ENCODE measurements at regions not wholly inside any gene's neighbourhood (a gene's known extent, or its start where the extent isn't known, plus 50 kb on each side); places are given as distances from the start of the nearest gene placed in this dataset.

DNA sequence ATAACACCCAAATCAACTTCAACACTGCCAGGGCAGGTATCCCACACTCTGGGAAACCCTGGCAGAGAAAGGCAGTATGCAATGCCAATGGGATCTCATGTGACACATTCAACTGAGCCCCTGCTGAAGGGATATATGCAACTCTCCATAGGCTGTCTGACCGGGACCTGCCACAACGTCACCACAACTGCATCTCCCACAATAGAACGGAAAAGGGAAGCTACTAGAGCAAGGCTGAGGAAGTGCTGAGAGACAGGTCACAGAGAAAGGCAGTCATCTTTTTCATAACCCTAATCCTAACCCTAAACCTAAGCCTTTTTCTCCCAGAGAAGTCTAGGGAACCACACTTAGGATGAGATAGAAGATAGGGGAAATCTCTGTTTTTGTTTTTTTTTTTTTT, 345.9 kb upstream of the CD180 start:
- Histone ChIP-seq H3K27ac (no peak overlapping the region), H3K4me3 (no peak overlapping the region), H3K4me1 (replicated peaks) (no peaks in the 10 kb centered on the region), H3K36me3 (no peaks in the 10 kb centered on the region), H3K27me3 (replicated peaks) (no peaks in the 10 kb centered on the region), H3K9me3 (replicated peaks) (no peaks in the 10 kb centered on the region)
- no peak for DNase-seq (ENCODE audit: low read depth in 1 of 2, low spot score in 2 of 2)

DNA sequence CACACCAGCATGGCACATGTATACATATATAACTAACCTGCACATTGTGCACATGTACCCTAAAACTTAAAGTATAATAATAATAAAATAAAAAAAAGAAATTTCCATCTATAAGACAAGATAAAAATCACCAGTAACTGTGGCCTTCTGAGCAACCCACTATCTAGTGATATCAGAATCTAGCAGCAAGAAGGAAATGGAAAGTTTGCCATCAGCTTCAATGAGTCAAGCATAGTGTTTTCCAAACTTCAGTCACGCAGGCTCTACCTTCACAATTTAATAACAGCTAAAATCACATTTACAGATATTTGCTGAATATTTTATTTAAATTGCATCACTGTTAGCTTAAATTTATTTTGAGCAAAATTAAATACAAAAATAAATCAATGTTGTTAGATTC, 345.3 kb upstream of the CD180 start:
- Histone ChIP-seq H3K9me3 (replicated peaks) (no peaks in the 10 kb centered on the region), H3K4me1 (replicated peaks) (no peaks in the 10 kb centered on the region), H3K4me3 (no peak overlapping the region), H3K27ac (no peak overlapping the region), H3K27me3 (replicated peaks) (no peaks in the 10 kb centered on the region), H3K36me3 (no peaks in the 10 kb centered on the region)
- no peak for DNase-seq (ENCODE audit: low read depth in 1 of 2, low spot score in 2 of 2)

DNA sequence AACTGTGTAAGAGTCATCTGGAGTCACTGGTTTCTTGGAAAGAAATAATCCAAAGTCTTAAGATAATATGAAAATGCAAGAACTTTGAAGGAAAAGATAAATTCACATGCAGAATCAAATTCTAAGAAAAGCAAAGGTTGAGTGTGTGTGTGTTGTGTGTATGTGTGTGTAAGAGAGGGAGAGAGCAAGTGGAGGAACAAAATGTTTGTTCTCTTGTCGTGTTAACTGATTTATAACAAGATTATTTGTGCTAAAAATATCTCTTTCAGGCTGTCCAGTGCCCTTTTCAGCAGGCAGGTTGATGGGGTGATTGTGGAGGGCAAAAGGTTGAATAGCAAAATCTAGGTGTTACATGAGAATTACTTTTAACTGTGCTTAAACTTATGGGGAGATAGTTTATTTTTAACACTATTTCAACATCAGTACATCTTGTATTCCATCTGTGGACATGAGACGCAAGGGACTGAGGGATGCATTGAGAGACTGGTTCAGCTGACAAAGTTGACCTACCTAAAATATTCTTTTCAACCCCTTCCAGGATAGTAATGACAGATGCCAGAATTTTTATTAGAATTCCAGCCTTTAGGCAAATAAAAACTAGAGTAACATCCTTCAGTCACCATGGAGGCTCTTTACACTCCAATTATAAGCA, 342.4 kb upstream of the CD180 start:
- Histone ChIP-seq H3K27me3 (replicated peaks) (no peaks in the 10 kb centered on the region), H3K9me3 (replicated peaks) (no peaks in the 10 kb centered on the region), H3K36me3 (no peaks in the 10 kb centered on the region), H3K4me3 (no peak overlapping the region), H3K27ac (no peak overlapping the region), H3K4me1 (replicated peaks) (no peaks in the 10 kb centered on the region)
- DNase-seq (ENCODE audit: low read depth in 1 of 2, low spot score in 2 of 2): no peak

DNA sequence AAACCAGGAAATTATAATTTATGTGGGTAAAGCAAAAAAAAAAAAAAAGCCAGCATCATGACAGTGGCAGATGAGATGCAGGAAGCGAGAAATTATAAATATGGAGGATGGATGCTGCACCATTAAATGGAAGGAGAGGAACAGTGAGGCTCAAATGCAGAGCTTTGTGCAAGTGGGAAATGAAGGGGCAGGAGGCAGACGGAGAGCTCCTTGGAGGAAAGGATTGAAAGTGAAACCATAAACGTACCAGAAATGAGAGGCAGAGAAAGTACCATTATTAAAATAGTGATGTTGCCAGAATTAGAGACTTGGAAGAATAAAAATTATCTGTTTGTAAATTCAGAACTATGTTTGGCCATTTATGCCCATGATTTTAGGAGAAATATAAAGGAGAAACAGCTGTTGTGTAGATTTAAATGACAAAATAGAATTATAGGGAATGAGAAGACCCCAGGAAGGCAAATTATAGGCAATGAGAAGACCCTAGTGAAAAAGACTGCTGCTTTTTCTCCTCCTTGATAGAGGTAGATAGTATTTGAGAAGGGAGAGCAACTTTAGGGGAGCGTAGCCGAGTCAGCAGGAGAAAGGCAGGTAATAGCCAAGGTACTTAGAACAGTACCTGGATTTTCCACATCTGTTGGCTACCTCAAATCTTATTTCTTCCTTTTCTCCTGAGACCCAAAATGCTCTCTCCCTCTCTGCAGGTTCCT, 341.0 kb upstream of the CD180 start:
- Histone ChIP-seq H3K4me3 (no peak overlapping the region), H3K9me3 (replicated peaks) (no peaks in the 10 kb centered on the region), H3K36me3 (no peaks in the 10 kb centered on the region), H3K27me3 (replicated peaks) (no peaks in the 10 kb centered on the region), H3K27ac (no peak overlapping the region), H3K4me1 (replicated peaks) (no peaks in the 10 kb centered on the region)
- DNase-seq (ENCODE audit: low read depth in 1 of 2, low spot score in 2 of 2): no peak

DNA sequence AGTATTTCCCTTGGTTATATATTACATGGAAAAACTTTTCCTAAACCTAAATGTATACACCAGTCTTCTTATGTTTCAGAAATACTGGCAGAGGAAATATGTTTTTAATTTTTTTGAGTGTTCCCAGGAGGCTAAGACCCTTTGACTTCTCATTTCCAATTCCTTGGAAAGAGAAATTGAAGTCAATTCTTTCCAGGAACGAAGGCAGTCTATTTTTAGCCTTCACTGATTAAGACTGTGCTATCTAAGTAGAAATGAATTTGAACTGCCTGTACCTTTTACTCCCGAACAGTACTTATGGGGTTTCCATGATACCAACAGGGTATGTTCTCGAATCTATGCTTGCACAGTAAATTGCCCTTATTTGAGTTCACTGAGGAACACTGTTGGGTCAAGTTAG, 340.3 kb upstream of the CD180 start:
- H3K4me3 ChIP-seq: no peak overlapping the region
- DNase-seq (ENCODE audit: low read depth in 1 of 2, low spot score in 2 of 2): no peak

DNA sequence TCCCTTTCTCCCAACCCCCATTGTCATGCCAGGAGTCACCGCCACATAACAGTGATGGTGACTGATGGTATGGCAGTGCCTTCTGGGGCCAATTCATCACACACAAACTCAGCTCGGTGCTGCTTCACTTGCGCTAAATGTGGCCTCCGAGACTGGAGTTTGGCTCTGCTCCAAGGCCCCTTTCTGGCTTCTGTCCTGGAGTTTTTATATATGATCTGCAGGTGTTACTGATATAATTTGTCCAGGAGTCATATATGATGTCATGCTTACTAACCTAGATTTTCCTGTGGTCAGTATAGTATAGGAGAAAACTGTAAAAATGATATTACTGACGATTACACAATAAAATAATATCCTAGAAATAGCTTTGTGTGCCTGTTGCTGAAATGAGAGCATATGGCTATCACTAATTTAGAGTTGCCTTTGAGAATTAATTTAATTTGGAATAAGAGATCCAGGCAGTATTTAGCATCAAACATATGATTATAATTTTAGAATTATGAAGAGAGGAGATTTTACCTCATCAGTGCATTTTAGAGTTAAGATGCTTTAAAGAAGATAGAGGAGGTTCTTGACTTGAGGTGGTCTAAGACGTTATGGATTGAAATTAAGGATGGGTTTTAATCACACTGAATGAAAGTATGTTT, 334.1 kb upstream of the CD180 start:
- Histone ChIP-seq H3K4me3 (no peak overlapping the region), H3K36me3 (no peaks in the 10 kb centered on the region), H3K9me3 (replicated peaks) (no peaks in the 10 kb centered on the region), H3K27me3 (replicated peaks) (no peaks in the 10 kb centered on the region), H3K4me1 (replicated peaks) (no peaks in the 10 kb centered on the region), H3K27ac (no peak overlapping the region)
- DNase-seq (ENCODE audit: low read depth in 1 of 2, low spot score in 2 of 2): no peak

More for the DNA sequence above, 340.3 kb upstream of the CD180 start:
- Histone ChIP-seq H3K4me1 (replicated peaks) (no peaks in the 10 kb centered on the region), H3K27ac (no peak overlapping the region), H3K27me3 (replicated peaks) (no peaks in the 10 kb centered on the region), H3K9me3 (replicated peaks) (no peaks in the 10 kb centered on the region), H3K36me3 (no peaks in the 10 kb centered on the region)

DNA sequence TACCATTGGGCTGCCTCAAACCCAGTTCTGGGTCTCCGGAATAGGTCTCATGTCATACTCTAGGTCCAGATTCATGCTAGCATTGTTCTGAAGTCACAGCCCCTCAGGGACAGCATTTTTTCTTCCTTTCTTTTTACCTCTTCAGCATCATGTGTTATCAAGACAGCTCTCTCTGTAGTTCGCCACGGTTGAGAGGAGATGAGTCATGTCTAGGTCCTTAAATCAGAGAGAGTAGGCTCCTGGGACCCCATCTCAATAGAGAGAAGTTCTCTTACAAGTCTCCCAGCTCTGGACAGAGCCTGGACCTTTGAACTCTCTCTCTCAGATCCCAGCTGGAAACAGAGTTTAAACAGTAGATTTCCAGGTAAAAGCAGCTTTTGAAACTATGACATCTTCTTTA, 332.4 kb upstream of the CD180 start:
- no peaks in the 10 kb centered on the region for H3K9me3 ChIP-seq (replicated peaks)
- no peak overlapping the region for H3K4me3 ChIP-seq
- DNase-seq (ENCODE audit: low read depth in 1 of 2, low spot score in 2 of 2): no peak
- H3K36me3 ChIP-seq: no peaks in the 10 kb centered on the region
- H3K27ac ChIP-seq: no peak overlapping the region
- H3K27me3 ChIP-seq (replicated peaks): no peaks in the 10 kb centered on the region
- no peaks in the 10 kb centered on the region for H3K4me1 ChIP-seq (replicated peaks)

DNA sequence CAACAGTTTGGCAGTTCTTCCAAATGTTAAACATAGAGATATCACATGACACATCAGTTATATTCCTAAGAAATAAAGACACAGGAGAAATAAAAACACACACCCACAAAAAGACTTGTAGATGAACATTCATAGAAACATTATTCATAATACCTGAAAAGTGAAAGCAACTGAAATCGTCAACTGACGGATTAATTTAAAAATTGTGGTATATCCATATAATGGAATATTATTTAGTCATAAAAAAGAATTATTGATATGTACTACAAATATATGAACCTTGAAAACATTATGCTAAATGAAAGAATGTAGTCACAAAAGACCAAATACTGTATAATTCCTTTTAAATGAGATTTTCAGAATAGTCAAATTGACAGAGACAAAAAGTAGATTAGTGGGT, 330.2 kb upstream of the CD180 start:
- H3K4me1 ChIP-seq (replicated peaks): no peaks in the 10 kb centered on the region
- DNase-seq (ENCODE audit: low read depth in 1 of 2, low spot score in 2 of 2): no peak
- H3K36me3 ChIP-seq: no peaks in the 10 kb centered on the region
- no peak overlapping the region for H3K4me3 ChIP-seq
- no peaks in the 10 kb centered on the region for H3K9me3 ChIP-seq (replicated peaks)
- no peak overlapping the region for H3K27ac ChIP-seq
- H3K27me3 ChIP-seq (replicated peaks): no peaks in the 10 kb centered on the region

DNA sequence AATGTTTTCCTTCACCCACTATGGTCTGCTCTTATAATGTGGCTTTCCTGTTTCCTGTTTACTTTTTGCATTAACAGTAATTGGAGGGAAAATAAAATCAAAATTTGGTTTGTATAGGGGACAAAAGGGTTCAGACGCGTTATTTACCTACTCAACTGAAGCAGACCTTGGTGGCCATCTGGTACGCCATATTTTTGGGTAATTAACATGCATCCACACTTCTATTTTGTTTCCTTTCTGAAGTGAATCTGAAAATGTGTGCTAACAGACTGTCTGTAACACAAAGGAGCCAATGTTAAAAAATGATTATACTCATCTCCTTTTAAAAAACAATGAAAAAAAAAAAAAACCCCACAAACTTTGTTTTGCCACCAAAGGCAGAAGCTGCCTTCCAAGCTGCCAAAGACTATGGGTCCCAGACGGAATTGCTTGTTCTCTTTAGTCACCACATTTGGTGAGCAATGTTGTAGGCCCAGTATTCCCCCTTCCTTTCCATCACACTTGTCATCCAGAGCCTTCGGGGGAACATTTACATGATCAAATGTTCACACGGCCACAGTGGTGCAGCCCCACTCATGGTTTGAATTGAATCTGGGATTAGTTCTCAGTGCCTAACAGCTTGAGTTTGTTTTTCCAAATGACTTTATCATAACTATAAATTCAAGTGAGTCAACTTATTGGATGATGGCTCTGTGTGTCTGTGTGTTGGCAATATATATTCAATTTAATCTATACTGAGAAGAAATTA, 323.7 kb upstream of the CD180 start:
- DNase-seq (ENCODE audit: low read depth in 1 of 2, low spot score in 2 of 2): no peak
- no peak overlapping the region for H3K27ac ChIP-seq
- H3K4me3 ChIP-seq: no peak overlapping the region
- no peaks in the 10 kb centered on the region for H3K27me3 ChIP-seq (replicated peaks)
- no peaks in the 10 kb centered on the region for H3K4me1 ChIP-seq (replicated peaks)
- H3K36me3 ChIP-seq: no peaks in the 10 kb centered on the region
- peaks cover 3% of the 10 kb centered on the region; the same call in 1 of the 2 replicates for H3K9me3 ChIP-seq (replicated peaks)

DNA sequence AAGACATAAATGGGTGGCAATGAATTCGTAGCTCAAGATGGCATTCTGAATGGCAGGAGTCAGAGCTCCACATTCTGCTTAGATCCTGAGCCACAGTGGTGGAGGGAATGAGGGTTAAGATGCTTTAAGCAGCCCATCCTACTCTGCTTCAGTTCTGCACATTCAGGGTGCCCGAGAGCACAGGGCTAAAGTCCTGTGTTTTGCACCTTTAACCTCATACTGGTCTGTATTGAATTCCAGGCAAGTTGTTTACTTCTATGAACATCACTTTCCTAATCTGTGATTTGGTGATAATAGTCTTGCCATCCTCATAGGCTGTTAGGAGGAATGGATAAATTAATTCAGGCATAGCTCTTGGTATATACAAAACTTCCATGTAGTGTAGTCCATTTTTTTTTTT, 321.6 kb upstream of the CD180 start:
- Histone ChIP-seq H3K36me3 (no peaks in the 10 kb centered on the region), H3K27me3 (replicated peaks) (no peaks in the 10 kb centered on the region), H3K27ac (no peak overlapping the region), H3K4me1 (replicated peaks) (no peaks in the 10 kb centered on the region), H3K4me3 (no peak overlapping the region), H3K9me3 (replicated peaks) (peaks cover 3% of the 10 kb centered on the region; the same call in 1 of the 2 replicates)
- no peak for DNase-seq (ENCODE audit: low read depth in 1 of 2, low spot score in 2 of 2)

DNA sequence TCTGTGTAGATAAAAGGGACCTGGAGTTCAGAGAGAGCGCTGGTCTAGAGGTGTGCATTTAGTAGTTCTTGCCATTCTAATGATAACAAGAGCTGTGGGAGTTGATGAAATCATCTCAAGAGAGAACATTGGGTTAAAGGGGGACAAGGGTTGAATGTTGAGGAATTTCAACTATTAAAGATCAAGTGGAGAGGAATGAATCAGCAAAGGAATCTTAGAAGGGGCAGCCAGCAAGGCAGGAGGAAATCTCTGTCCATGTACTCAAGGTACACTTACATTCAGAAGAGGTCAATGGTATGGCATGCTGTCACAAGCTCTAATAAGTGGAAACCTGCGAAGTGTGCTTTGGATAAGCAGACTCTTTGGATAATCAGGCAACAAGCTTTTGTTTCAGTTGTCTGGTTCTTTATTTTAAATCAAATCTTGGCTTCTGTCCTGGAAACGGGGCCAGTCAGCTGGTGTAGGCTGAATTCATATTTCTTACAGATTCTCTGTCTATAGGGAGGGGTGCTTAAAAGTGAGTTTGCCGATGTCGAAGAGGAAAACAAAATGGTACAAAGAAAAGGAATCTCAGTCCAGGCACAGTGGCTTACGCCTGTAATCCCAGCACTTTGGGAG, 320.5 kb upstream of the CD180 start:
- H3K27ac ChIP-seq: no peak overlapping the region
- no peaks in the 10 kb centered on the region for H3K27me3 ChIP-seq (replicated peaks)
- no peak overlapping the region for H3K4me3 ChIP-seq
- DNase-seq (ENCODE audit: low read depth in 1 of 2, low spot score in 2 of 2): no peak
- peaks cover 3% of the 10 kb centered on the region; the same call in 1 of the 2 replicates for H3K9me3 ChIP-seq (replicated peaks)
- no peaks in the 10 kb centered on the region for H3K4me1 ChIP-seq (replicated peaks)
- no peaks in the 10 kb centered on the region for H3K36me3 ChIP-seq

DNA sequence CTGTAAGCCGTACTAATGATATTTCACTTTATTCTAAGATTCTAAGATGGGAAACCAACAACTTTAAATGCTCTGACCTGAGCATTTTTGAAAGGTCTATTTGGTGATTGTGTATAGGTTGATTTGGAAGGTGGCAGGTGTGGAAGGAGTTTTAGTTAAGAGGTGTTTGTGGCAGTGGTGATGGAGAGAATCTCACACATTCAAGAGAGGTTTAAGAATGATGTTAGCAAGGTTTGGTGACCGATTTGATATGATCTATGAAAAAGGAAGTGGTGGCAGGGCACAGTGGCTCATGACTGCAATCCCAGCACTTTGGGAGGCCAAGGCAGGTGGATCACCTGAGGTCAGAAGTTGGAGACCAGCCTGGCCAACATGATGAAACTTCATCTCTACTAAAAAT, 319.2 kb upstream of the CD180 start:
- Histone ChIP-seq H3K9me3 (replicated peaks) (peaks cover 3% of the 10 kb centered on the region; the same call in 1 of the 2 replicates), H3K36me3 (no peaks in the 10 kb centered on the region), H3K27ac (no peak overlapping the region), H3K4me3 (no peak overlapping the region), H3K4me1 (replicated peaks) (no peaks in the 10 kb centered on the region), H3K27me3 (replicated peaks) (no peaks in the 10 kb centered on the region)
- no peak for DNase-seq (ENCODE audit: low read depth in 1 of 2, low spot score in 2 of 2)

DNA sequence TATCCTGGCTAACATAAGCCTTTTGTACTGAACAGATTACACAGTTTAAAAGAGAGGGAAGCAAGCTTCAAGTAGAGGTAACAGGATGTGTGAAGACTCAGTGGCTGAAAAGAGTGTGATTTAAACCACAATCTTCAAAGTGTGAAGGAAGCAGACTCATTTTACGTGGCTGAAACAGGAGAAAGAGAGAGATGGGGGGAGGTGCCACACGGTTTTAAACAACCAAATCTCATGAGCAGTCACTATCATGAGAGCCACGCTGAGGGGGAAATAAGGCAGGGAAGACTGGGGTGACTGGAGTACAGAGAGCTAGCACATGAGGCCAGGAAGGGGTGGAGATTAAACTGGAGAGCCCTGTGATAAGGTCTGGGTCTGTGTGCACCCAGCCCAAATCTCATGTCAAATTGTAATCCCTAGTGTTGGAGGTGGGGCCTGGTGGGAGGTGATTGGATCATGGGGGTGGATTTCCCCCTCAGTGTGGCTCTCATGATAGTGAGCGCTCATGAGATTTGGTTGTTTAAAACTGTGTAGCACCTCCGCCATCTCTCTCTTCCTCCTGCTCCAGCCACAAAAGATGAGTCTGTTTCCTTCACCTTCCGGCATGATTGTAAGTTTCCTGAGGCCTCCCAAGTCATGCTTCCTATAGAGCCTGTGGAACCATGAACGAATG, 318.6 kb upstream of the CD180 start:
- Histone ChIP-seq H3K27me3 (replicated peaks) (no peaks in the 10 kb centered on the region), H3K27ac (no peak overlapping the region), H3K9me3 (replicated peaks) (peaks cover 3% of the 10 kb centered on the region; the same call in 1 of the 2 replicates), H3K4me1 (replicated peaks) (no peaks in the 10 kb centered on the region), H3K4me3 (no peak overlapping the region), H3K36me3 (no peaks in the 10 kb centered on the region)
- DNase-seq (ENCODE audit: low read depth in 1 of 2, low spot score in 2 of 2): no peak

All from SJSA1 (cell line).